ENCODE measurements at regions not wholly inside any gene's neighbourhood (a gene's known extent, or its start where the extent isn't known, plus 50 kb on each side); places are given as distances from the start of the nearest gene placed in this dataset.
"Not testable (repeated sequence)": the region's sequence is repeated elsewhere in the genome, so short reads cannot be mapped to it uniquely, and the experiment has no call there.

DNA sequence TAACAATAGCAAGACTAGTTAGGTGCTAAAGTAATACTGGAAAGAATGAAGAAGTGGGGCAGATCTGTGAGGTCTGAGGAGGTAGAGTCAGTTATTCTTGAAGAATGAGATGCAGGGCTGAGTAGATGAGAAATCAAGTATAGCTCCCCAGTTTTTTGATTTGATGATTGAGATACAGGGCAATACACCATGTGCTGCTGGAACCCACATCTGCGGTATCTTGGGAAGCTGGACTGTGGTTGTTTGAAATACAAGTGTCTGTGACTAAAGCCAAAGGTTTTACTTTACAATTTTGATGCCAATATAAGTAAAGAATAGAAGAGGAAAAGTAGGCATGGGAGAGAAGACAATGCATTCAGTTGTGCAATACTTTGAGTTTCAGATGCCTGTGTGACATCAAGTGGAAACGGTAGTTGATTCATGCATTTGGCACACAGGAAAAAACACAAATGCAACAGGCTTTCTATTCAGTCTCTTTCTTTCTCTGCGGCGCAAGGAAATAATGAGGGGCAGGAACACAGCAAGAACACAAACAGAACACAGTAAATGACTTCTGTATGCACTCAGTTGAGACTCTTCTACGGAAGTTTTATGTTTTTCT lies 190.2 kb upstream of the SLC38A2 start:
- FAIRE-seq: no peak
- DNase-seq (ENCODE audit: insufficient read length, low spot score): no peak
- TF ChIP-seq POU2F2 (IDR thresholded peaks at IDR 0.05; ENCODE audit: low read depth, low read length) (no peak), POLR2AphosphoS5 (IDR thresholded peaks at IDR 0.05; ENCODE audit: low read depth, low read length) (no peak), TAF1 (IDR thresholded peaks at IDR 0.05; ENCODE audit: low read depth, low read length) (no peak), POLR2A (IDR thresholded peaks at IDR 0.05; ENCODE audit: low read depth, low read length) (no peak)

DNA sequence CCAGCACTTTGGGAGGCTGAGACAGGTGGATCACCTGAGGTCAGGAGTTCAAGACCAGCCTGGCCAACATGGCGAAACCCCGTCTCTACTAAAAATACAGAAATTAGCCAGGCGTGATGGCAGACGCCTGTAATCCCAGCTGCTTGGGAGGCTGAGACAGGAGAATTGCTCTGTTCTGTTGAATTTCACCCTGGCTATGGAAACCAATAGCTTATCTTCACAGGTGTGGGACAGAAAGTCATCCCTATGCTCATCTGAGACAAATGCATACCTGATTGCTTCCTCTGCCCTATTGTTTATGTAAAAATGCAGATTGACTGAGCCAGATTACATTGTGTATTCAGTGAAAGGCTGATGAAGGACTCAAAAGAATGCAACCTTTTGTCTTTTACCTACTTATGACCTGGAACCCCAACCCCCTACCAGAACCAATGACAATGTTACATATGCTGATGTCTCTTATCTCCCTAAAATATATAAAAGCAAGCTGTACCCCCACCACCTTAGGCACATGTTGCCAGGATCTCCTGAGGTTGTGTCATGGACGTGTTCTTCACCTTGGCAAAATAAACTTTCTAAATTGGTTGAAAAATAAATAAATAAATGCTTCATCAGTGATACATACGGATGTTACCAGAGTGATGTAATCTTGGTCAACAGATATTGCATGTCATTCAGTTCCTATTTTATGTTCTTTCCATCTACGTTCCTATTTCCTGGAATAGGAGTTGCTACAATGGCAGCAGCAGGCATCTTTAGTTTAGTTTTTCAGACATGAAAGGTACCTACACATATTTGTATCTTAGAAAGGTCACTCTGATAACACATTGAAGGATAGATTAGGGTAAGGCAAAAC lies 189.4 kb upstream of the SLC38A2 start:
- DNase-seq (ENCODE audit: insufficient read length, low spot score); FAIRE-seq: not testable (repeated sequence)

DNA sequence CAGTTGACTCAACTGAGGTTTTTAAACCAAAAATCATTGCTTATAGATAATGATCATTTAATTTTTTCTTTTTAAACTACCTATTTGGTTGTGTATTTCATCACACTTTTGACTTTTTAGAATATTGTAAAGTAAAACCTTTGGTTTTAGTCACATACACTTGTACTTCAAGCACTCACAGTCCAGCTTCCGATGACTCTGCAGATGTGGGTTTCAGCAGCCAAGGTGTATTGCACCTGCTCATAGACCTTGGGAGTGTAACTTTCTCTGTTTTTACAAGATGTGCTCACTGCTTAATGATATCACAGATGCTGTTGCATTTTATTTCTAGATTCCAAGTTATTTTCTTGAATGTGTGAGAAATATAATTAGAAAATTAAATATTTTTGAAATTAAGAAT lies 188.3 kb upstream of the SLC38A2 start:
- FAIRE-seq (no peak), DNase-seq (ENCODE audit: insufficient read length, low spot score) (no peak)
- TF ChIP-seq SPI1 (IDR thresholded peaks at IDR 0.05; ENCODE audit: low read depth, low read length) (no peak), PAX5 (IDR thresholded peaks at IDR 0.05; ENCODE audit: insufficient read depth, low read length, severe bottlenecking) (no peak), POU2F2 (IDR thresholded peaks at IDR 0.05; ENCODE audit: low read depth, low read length) (no peak), TAF1 (IDR thresholded peaks at IDR 0.05; ENCODE audit: low read depth, low read length) (no peak), POLR2AphosphoS5 (IDR thresholded peaks at IDR 0.05; ENCODE audit: low read depth, low read length) (no peak), POLR2A (IDR thresholded peaks at IDR 0.05; ENCODE audit: low read depth, low read length) (no peak)

DNA sequence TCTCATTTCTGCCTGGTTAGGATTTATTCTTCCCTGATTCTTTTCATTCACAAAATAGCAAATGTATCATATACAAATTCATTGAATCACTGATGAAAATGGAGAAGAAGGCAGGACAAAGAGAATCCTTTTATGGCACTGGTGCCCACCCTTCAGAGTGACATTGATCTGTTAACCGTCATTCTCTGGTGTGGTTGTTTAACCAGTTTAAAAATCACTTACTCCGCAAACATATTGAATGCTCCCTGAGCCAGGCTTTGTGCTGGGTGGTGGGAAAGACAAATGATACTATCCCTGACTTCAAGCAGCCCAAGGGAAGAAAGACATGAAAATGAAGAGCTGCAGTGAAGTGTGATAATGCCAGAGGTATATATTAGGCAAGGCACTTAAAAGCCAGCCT lies 187.5 kb upstream of the SLC38A2 start:
- FAIRE-seq (no peak), DNase-seq (ENCODE audit: insufficient read length, low spot score) (no peak)
- TF ChIP-seq TAF1 (IDR thresholded peaks at IDR 0.05; ENCODE audit: low read depth, low read length): no peak
- TF ChIP-seq POLR2AphosphoS5 (IDR thresholded peaks at IDR 0.05; ENCODE audit: low read depth, low read length): no peak
- TF ChIP-seq SPI1 (IDR thresholded peaks at IDR 0.05; ENCODE audit: low read depth, low read length): no peak
- no peak for TF ChIP-seq POLR2A (IDR thresholded peaks at IDR 0.05; ENCODE audit: low read depth, low read length)
- no peak for TF ChIP-seq POU2F2 (IDR thresholded peaks at IDR 0.05; ENCODE audit: low read depth, low read length)
- TF ChIP-seq PAX5 (IDR thresholded peaks at IDR 0.05; ENCODE audit: insufficient read depth, low read length, severe bottlenecking): no peak

DNA sequence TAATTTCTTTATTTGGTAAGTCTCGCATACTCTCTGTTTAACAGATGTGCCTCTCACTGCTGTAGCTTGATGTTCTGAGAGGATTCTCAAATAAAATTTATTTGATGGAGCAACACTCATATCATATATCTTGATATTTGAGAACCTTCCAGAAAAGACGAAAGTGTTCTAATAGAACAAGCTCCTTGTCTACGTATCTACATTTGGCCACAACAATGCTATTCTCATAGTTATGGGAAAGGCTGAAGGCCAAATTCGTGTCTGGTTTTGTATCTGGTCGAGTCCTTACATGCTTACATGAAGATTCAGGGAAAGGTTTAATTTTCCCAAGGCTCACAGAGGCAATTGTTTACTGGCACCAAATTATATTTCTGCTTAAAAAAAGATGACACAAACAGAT lies 186.7 kb upstream of the SLC38A2 start:
- no peak for TF ChIP-seq POLR2AphosphoS5 (IDR thresholded peaks at IDR 0.05; ENCODE audit: low read depth, low read length)
- no peak for TF ChIP-seq POLR2A (IDR thresholded peaks at IDR 0.05; ENCODE audit: low read depth, low read length)
- no peak for TF ChIP-seq PAX5 (IDR thresholded peaks at IDR 0.05; ENCODE audit: insufficient read depth, low read length, severe bottlenecking)
- no peak for TF ChIP-seq TAF1 (IDR thresholded peaks at IDR 0.05; ENCODE audit: low read depth, low read length)
- no peak for TF ChIP-seq SPI1 (IDR thresholded peaks at IDR 0.05; ENCODE audit: low read depth, low read length)
- no peak for TF ChIP-seq POU2F2 (IDR thresholded peaks at IDR 0.05; ENCODE audit: low read depth, low read length)
- no peak for DNase-seq (ENCODE audit: insufficient read length, low spot score)
- FAIRE-seq: no peak

GRCh38 chr12:46558677-46559076 lies 186.1 kb upstream of the SLC38A2 start:
- FAIRE-seq (no peak), DNase-seq (ENCODE audit: insufficient read length, low spot score) (no peak)
- TF ChIP-seq POLR2A (IDR thresholded peaks at IDR 0.05; ENCODE audit: low read depth, low read length) (no peak), POLR2AphosphoS5 (IDR thresholded peaks at IDR 0.05; ENCODE audit: low read depth, low read length) (no peak), PAX5 (IDR thresholded peaks at IDR 0.05; ENCODE audit: insufficient read depth, low read length, severe bottlenecking) (no peak), TAF1 (IDR thresholded peaks at IDR 0.05; ENCODE audit: low read depth, low read length) (no peak), SPI1 (IDR thresholded peaks at IDR 0.05; ENCODE audit: low read depth, low read length) (no peak), POU2F2 (IDR thresholded peaks at IDR 0.05; ENCODE audit: low read depth, low read length) (no peak)

- DNase-seq (ENCODE audit: insufficient read length, low spot score): no peak
- no peak for FAIRE-seq
- no peak for TF ChIP-seq PAX5 (IDR thresholded peaks at IDR 0.05; ENCODE audit: insufficient read depth, low read length, severe bottlenecking)
- no peak for TF ChIP-seq TAF1 (IDR thresholded peaks at IDR 0.05; ENCODE audit: low read depth, low read length)
- TF ChIP-seq SPI1 (IDR thresholded peaks at IDR 0.05; ENCODE audit: low read depth, low read length): no peak
- no peak for TF ChIP-seq POLR2AphosphoS5 (IDR thresholded peaks at IDR 0.05; ENCODE audit: low read depth, low read length)
- TF ChIP-seq POLR2A (IDR thresholded peaks at IDR 0.05; ENCODE audit: low read depth, low read length): no peak
- TF ChIP-seq POU2F2 (IDR thresholded peaks at IDR 0.05; ENCODE audit: low read depth, low read length): no peak
Measured at GRCh38 chr12:46557539-46558373, 185.2 kb upstream of the SLC38A2 start.

- FAIRE-seq (no peak), DNase-seq (ENCODE audit: insufficient read length, low spot score) (no peak)
- no peak for TF ChIP-seq TAF1 (IDR thresholded peaks at IDR 0.05; ENCODE audit: low read depth, low read length)
- no peak for TF ChIP-seq PAX5 (IDR thresholded peaks at IDR 0.05; ENCODE audit: insufficient read depth, low read length, severe bottlenecking)
- no peak for TF ChIP-seq POLR2A (IDR thresholded peaks at IDR 0.05; ENCODE audit: low read depth, low read length)
- no peak for TF ChIP-seq SPI1 (IDR thresholded peaks at IDR 0.05; ENCODE audit: low read depth, low read length)
- TF ChIP-seq POU2F2 (IDR thresholded peaks at IDR 0.05; ENCODE audit: low read depth, low read length): no peak
- no peak for TF ChIP-seq POLR2AphosphoS5 (IDR thresholded peaks at IDR 0.05; ENCODE audit: low read depth, low read length)
Measured at GRCh38 chr12:46556819-46557524, 184.4 kb upstream of the SLC38A2 start.

DNA sequence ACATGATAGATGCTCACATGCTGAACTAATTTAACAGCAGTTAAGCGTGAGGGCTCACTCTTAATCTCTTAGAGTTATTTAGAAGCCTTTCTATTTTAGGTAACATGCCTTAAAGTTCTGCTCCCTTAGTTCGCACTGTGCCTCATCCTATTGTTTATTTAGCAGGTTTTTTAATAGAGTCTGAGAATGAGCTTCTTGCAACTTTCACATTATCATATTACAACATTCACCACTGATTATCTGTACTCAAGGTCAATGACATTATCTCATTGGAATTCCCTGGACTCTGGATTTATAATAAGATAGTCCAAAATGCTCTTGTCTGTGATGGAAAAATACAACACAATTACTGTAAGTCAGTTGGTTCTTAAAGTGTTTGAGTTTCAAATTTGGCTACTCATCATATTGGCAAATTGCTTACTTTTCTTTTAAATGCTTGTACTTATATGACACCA lies 183.6 kb upstream of the SLC38A2 start:
- no peak for TF ChIP-seq SPI1 (IDR thresholded peaks at IDR 0.05; ENCODE audit: low read depth, low read length)
- no peak for TF ChIP-seq POU2F2 (IDR thresholded peaks at IDR 0.05; ENCODE audit: low read depth, low read length)
- TF ChIP-seq POLR2AphosphoS5 (IDR thresholded peaks at IDR 0.05; ENCODE audit: low read depth, low read length): no peak
- TF ChIP-seq POLR2A (IDR thresholded peaks at IDR 0.05; ENCODE audit: low read depth, low read length): no peak
- TF ChIP-seq TAF1 (IDR thresholded peaks at IDR 0.05; ENCODE audit: low read depth, low read length): no peak
- no peak for TF ChIP-seq PAX5 (IDR thresholded peaks at IDR 0.05; ENCODE audit: insufficient read depth, low read length, severe bottlenecking)
- no peak for DNase-seq (ENCODE audit: insufficient read length, low spot score)
- no peak for FAIRE-seq

Data from GM12891 (cell line).